NCI-H526 treated with DMSO at 0.1 percent for 48 hours (cell line): ENCODE measurements at regions not wholly inside any gene's neighbourhood (a gene's known extent, or its start where the extent isn't known, plus 50 kb on each side); places are given as distances from the start of the nearest gene placed in this dataset.

ENCODE experiments used
- DNase-seq: peaks from one replicate; lab custom pipeline; 2025; lab: John Stamatoyannopoulos, UW

- DNase-seq = no peak
Observed at GRCh38 chr11:104655066-104655465, 243.2 kb downstream of the CASP12 start.

DNA sequence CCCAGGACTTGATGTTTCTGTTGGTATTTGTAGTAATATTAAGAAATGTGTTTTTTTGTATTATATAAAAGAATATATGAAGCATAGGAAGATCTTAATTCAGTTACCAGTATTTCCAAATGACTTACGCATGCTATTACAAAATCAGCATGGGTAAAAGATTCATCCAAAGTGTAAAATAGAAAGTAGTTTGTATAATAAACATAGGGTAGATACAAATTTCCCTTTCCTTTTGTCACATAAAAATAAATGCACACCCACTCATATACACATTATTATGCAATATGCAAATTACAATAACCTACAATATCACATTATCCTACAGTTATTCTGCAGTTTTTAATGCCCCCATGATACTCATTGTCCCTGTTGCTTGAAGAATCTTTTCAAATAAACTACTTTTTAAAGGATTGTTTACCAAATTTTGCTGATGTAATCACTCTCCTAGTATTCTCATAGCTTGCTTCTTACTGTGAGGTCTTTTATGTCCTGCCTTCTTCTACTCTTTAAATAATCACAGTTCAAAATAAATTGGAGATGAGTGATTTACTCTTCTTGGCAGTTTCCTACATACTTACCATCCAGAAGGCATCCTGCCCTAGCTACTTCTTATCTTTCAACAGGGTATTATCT is 244.0 kb downstream of the CASP12 start:
- no peak for DNase-seq

GRCh38 chr11:104653407-104653806 is 244.9 kb downstream of the CASP12 start:
- DNase-seq = no peak

DNA sequence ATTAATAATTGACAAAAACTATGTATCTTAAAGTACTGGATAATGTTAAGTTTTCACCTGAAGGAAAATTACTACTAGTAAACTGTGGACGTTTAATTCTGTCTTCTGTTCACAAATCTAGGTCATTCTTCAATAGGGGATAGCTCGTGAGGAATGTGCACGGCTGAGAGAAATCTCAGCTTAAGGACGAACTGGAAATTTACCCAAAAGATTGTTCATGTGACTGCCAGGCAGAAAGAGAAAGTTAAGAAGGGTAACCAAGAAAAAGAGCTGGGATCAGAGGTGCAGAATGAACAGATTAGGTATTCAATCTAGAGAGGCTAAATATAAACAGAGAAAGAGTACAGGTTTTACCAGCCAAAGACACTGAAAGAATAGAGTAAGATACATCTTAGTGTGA is 245.3 kb downstream of the CASP12 start:
- DNase-seq = no peak

DNA sequence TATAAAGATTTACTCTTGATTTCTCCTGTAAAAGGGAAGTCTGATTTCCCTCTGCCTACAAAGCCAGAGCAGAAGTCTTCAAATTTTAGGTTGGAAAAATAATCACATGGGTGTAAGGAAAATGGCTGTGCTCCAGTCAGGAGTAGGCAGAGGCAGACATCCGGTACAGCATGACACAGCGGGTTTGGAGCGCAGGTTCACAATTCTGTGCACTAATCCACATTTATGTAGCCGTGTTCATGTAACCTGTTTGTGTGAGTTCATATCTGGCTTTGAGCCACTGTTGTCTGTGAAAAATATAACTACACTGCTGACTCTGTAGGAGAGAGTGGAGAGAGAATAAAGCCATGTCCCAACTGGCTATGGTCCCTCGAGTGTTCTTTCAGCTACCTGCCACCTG is 248.0 kb downstream of the CASP12 start:
- DNase-seq = no peak

GRCh38 chr11:104649002-104649401 is 249.3 kb downstream of the CASP12 start:
- DNase-seq = no peak

DNA sequence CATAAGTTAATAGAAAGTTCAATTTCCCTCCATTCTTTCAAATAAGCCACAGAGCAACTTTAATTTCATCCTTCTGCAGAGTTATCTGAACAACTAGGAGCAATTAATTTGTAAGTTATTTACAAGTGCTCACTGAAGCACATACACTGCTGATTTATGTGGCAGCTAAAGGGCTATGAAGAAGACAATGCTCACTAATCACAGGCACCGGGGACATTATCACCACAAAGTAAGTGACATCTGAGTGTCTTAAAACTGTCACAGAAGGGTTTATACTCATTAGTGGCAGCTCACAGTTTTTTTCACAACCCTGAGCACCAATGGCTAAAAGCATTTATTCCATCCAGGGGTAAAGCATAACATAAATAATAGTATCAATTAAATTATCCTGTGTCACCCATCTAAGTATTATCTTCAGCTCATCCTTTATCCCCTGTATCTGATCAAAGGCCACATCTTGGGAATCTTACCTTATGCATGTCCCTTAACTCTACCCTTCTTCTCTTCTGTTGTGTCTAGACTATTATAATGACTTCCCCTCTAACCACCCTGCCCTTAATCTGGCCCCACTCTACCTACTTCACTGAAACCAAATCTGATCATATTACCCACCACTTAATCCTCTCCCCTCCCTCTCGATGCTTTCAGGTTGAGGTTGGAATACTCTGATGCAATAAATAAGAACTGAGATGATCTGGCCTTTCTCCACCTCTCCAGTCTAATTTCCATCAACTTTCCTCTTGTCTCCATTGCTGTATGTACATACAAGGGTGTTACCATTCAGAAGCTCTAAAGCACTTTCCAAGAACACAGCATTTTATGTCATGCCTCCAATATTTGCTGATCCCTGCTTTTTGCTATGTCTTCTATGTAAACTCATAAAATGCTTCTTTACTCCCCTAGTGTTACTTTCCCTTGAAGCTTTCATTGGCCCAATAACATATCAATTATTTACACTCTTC is 252.7 kb downstream of the CASP12 start:
- DNase-seq = no peak

GRCh38 chr11:104637662-104638170 is 260.5 kb downstream of the CASP12 start:
- DNase-seq = no peak

DNA sequence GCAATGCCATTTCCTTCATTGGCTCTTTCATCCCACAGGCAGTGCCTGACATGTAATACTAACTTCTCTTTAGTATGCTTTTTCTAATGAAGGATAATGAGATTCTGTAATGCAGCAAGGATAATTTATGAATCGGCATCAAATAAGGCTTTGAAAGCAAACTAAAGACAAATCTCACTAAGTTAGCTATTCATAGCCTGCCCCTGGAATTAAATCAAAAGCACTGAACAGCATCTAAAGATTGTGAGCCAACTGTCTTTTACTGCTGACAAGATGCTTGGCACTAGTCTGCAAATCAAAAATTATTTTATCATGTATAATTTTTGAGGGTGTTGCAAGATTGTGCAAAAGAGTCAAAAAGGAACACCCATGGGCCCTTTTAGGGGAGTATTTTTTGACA is 265.0 kb downstream of the CASP12 start:
- no peak for DNase-seq

- no peak for DNase-seq
Observed at GRCh38 chr11:104630352-104630751, 267.9 kb downstream of the CASP12 start.

GRCh38 chr11:104625246-104625645 is 273.0 kb downstream of the CASP12 start:
- DNase-seq = no peak

DNA sequence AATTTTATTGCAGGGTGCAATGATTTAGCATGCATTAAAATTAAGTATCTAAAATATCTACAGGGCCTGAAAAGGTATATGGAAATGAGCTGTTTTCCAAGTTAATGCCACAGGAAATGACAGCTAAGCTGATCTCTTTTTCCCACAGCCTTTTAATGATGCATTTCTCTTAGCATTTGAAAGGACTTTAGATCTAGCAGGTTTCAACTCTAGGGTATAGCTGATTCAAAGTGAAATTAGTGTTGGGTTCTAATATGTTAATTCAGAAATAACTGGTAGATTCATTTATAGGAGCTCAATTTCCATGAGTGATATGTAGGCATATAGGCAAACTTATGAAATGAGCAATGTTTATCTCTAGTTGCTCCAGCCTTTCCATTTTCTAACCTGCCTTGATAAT is 274.2 kb downstream of the CASP12 start:
- no peak for DNase-seq

DNA sequence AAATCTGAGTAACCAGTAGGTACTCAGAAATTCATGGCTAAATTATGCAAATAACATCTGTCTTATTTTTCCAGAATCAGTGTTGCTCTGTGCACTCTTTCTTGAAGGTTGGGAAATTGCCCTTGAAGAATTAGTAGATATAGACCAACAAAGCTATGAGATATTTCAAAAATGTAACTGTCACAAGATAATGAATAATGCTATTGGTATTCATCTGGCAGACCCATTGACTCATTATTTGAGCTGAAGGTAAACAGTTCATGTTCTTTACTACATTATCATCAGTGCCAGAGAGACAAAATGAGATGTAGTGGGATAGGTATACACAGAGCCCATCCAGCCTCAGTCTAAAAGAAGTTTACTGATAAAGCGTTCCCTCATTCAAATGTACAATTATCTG is 274.7 kb downstream of the CASP12 start:
- DNase-seq = no peak

- no peak for DNase-seq
Observed at GRCh38 chr11:104620991-104621390, 277.3 kb downstream of the CASP12 start.

- no peak for DNase-seq
Observed at GRCh38 chr11:104619751-104620150, 278.5 kb downstream of the CASP12 start.

- DNase-seq = no peak
Observed at GRCh38 chr11:104618954-104619353, 279.3 kb downstream of the CASP12 start.

- no peak for DNase-seq
Observed at GRCh38 chr11:104614961-104615360, 283.3 kb downstream of the CASP12 start.

GRCh38 chr11:104614117-104614680 is 284.1 kb downstream of the CASP12 start:
- no peak for DNase-seq

DNA sequence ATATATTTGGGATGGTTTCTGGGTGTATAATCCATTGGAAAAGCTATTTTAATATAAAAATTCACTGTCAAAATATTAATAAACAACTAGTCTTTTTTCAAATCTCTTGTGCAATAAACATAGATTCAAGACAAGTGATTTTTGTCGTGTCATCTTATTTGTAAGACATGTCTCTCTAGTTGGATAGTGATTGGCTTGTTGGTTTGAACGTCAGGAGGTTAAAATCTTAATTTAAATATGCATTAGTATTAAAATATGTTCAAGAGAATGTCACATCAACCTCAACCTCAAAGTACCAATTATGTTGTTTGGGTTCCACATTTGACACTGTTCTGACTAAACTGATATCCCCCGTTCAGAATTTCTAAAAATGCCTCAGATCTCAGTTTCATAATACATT is 287.6 kb downstream of the CASP12 start:
- no peak for DNase-seq

GRCh38 chr11:104609311-104610085 is 288.8 kb downstream of the CASP12 start:
- DNase-seq = no peak

- DNase-seq = no peak
Observed at GRCh38 chr11:104602643-104603042, 295.6 kb downstream of the CASP12 start.
